NCI-H1694 (cell line): ENCODE measurements at regions not wholly inside any gene's neighbourhood (a gene's known extent, or its start where the extent isn't known, plus 50 kb on each side); places are given as distances from the start of the nearest gene placed in this dataset.
"Not testable (repeated sequence)": the region's sequence is repeated elsewhere in the genome, so short reads cannot be mapped to it uniquely, and the experiment has no call there.

Experiments used
- DNase-seq: peaks from one replicate; lab custom pipeline; 2025; lab: John Stamatoyannopoulos, UW

DNA sequence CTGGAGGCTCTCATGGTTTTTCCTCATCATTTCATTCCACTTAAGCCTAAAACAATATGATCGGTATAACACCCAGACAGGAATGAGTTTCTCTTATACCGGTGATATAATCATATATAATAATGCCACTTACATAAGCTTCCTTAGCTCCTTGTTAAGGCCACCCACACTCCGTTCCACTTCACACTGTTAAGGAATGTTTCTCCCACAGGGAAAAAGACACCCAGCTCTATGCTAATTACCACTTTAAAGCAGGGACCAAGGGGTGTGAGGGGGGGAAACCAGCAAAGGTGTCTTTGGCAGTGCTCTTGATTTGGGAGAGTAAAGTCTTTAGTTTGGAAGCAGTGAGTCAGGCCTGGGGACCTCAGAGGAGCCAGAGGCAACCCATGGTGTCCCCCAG lies 245.4 kb downstream of the NPIPA7 start:
- DNase-seq, result not testable (repeated sequence)

DNA sequence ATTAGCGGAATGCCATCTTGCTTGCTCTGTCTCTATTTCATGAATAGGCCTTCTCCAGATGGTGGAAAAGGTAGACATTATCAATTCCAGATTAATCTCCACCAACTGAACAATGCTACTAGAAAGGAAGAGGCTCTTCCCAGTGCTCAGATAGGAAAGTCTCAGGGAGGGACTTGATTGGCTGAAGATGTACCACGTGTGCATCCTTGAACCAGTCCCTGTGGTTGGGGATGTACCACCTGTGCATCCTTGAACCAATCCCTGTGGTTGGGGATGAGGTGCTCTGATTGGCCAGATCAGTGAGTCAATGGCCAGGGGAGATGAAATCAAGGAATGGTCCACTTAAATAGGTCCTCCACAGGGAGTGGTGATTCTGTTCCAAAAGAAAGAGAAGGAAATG lies 246.2 kb downstream of the NPIPA7 start:
- not testable (repeated sequence) for DNase-seq

DNA sequence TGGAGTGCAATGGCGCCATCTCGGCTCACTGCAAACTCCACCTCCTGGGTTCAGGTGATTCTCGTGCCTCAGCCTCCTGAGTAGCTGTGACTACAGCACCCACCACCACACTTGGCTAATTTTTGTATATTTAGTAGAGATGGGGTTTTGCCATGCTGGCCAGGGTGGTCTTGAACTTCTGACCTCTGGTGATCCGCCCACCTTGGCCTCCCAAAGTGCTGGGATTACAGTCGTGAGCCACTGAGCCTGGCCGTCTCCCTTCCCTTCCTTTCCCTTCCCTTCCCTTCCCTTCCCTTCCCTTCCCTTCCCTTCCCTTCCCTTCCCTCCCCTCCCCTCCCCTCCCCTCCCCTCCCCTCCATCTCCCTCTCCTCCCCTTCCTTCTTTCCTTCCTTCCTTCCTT lies 248.9 kb downstream of the NPIPA7 start:
- DNase-seq, result not testable (repeated sequence)

DNA sequence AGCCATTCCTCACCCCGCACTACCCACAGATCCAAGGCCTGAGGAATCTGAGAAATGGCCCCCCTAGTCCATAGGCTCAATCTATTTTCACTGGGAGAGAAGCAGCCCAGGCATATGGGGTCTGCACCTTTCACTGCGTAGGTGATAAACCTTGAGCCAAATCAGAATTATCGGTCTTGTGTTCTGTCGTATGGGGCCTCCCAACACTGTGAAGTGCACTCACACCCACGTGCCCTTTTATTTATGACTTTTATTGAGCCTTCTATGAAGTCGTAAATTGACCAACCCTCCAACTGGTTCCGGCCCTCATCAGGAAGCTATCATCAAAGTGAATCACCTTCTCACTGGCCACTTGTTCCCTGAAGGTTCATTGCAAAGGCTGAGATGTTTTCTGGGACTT lies 259.3 kb downstream of the NPIPA7 start:
- DNase-seq, result not testable (repeated sequence)

DNA sequence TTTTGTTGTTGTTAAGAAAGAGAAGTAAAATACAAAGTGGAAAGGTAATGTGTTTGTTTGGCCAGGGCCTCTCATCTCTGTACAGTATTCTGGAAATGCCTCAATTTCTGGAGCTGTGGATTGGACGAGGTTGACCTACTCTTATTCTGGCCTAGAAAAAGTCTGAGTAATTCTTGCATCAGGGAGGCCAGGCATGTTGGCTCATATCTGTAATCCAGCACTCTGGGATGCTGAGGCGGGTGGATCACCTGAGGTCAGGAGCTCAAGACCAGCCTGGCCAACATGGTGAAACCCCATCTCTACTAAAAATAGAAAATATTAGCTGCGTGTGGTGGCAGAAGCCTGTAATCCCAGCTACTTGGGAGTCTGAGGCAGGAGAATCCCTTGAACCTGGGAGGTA lies 259.8 kb downstream of the NPIPA7 start:
- DNase-seq, result not testable (repeated sequence)

DNA sequence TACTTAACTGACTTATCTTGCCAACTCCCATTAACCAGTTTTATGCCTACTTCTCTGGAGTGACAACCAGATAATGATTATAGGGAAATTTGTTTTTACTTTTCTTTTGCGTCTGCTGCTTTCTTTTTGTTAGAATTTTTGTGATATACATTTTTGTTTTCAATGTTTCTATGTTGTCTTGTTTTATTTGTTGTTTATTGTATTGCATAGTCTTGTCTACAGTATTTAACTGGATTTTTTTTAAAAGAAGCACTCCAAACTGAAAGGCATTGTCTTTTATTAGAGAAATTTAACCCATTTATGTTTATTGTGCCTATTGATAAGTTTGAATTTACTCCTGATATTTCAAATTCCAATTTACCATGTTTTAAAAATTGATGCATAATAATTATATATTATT lies 264.9 kb downstream of the NPIPA7 start:
- DNase-seq, result not testable (repeated sequence)

DNA sequence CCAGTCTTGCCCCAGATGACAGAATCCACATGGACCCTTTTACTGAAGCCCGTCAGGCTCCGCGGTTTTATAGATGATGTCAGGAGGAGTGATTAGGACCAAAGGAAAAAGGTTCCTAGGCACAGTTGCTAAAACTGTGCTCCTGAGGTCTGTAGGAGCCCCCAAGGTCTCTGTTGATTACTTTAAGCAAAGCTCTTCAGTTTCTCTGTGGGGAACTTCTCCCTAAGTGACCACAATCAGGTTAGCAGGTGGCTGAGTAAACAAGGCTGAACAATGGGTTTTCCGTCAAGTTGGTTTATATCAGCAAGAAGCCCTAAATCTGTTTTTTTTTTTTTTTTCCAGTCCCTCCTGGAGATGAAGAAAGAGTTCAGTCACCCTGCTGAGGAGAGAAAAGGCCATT lies 269.1 kb downstream of the NPIPA7 start:
- DNase-seq, result not testable (repeated sequence)

DNA sequence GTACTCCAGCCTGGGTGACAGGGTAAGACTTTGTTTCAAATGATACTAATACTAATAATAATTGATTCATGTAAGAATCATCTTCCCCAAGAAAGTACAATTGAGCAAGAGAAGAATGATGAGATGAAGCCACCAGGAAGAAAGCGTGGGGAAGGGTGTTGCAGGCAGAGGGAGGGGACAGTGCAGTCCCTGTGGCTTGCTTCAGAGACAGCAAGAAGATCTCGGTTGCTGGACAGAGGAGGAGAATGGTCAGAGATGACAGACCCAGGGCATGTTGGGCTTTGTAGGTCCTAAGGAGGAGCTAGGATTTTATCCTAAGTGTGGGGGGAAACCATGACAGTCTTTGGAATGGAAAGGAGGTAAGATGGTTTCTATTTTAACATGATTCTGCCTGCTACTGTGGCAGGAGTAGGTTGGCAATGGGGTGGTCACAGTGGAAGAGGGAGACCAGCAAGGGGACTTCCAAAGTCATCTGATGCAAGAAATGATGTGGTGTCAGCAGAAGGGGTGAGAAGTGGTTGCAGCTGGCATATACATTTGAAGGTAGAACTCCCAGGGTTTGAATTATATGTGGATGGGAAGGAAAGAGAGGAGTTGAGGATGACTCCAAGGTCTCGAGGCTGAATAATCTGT lies 293.4 kb downstream of the NPIPA7 start:
- not testable (repeated sequence) for DNase-seq

DNA sequence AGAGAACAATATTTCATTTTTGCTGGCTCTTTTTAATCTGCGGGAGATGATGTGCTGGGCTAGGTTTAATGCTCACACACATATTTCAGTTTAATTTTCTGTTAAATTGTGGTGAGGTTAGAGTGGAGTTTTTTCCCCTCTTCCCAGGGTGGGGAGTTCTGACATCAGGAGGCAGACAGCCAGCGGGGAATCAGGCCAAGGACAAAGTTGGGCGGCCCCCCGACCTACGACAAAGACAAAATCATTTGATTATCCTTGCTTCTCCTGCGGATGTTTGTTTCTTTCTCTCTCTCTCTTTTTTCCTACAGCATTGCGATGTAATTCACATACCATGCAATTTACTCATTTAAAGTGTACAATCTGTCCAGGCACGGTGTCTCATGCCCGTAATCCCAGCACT lies 295.9 kb downstream of the NPIPA7 start:
- not testable (repeated sequence) for DNase-seq

DNA sequence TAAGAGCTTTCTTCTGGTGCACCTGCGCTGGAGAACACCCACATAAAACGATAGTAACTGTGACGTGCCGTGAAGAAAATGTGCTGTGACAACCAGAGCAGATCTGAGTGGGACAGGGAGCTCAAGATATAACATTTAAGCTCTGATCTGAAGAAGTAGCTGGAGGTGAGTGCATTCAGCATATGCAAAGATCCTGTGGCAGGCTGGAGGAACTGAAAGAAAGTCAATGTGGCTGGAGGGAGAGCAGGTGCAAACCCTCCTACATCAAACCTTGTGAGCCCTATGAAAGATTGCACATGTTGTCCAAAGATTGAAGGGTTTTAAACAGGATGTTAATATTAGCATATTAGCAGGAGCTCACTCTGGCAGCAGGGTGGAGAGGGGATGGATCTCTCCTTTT lies 342.9 kb downstream of the NPIPA7 start:
- DNase-seq, result not testable (repeated sequence)

DNA sequence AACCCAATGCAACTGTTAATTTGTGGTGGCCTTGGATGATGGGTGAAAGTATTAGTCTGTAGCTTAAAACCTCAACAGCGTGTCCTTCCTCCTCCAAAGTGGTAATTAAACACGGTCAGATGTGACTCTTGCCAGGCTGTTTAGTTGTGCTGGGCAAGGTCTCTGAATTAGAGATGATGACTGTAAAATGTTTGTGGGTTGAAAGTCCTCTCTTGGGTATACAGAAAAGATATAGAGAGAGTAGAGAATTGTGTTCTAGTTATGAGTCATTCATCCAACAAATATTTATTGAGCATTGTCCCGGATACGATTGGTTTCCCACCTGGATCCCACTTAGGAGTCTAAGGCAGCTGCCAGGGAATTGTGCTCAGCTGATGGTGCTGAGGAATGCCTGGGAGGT lies 343.7 kb downstream of the NPIPA7 start:
- DNase-seq, result not testable (repeated sequence)

DNA sequence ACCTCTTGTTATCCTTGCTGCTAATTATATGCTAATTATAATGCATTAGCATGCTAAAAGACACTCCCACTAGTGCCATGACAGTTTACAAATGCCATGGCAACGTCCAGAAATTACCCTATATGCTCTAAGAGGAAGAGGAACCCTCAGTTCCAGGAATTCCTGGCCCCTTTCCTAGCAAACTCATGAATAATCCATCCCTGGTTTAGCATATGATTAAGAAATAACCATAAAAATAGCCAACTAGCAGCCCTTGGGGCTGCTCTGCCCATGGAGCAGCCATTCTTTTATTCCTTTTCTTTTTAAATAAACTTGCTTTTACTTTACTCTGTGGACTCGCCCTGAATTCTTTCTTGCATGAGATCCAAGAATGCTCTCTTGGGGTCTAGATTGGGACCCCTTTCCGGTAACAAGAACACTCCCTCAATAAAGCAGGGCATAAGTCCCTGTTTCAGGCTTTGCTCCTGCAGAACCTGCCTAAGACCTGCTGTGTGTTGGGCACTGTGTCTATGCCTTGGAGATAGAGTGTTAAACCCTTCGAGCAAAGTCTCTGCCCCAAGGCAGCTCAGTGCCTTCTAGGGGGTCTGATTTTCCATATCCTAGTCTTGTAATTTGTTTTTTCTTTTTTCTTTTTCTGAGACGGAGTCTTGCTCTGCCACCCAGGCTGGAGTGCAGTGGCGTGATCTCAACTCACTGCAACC lies 345.0 kb downstream of the NPIPA7 start:
- DNase-seq, result not testable (repeated sequence)

DNA sequence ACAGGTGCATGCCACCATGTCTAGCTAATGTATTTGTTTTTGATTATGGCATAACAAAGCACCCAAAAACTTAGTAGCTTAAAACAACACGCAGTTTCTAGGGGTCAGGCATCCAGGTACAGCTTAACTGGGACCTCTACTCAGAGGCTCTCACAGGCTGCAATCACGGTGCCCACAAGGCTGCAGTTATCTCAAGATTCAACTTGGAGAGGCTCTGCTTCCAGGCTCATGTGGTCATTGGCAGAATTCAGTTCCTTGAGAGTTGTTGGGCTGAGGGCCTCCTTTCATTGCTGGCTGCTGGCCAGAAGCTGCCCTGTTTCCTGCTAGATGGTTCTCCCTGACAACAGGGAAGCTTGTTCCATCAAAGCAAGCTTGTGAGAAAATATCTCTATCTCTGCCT lies 348.1 kb downstream of the NPIPA7 start:
- DNase-seq, result not testable (repeated sequence)

DNA sequence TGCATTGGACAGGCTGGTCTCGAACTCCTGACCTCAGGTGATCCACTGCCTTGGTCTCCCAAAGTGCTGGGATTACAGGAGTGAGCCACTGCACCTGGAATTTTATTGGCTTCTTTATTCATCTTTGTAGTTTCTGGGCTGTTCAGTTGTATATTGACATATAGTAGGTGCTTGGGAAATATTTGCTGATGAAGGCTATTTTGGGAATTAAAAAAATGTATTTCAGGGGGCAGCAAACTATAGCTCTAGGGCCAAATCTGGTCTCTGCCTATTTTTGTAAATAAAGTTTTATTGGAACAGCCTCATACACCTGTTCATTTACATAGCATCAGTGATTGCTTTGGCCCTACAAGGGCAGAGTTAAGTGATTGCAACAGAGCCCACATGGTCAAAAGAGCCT lies 363.6 kb downstream of the NPIPA7 start:
- DNase-seq, result not testable (repeated sequence)

DNA sequence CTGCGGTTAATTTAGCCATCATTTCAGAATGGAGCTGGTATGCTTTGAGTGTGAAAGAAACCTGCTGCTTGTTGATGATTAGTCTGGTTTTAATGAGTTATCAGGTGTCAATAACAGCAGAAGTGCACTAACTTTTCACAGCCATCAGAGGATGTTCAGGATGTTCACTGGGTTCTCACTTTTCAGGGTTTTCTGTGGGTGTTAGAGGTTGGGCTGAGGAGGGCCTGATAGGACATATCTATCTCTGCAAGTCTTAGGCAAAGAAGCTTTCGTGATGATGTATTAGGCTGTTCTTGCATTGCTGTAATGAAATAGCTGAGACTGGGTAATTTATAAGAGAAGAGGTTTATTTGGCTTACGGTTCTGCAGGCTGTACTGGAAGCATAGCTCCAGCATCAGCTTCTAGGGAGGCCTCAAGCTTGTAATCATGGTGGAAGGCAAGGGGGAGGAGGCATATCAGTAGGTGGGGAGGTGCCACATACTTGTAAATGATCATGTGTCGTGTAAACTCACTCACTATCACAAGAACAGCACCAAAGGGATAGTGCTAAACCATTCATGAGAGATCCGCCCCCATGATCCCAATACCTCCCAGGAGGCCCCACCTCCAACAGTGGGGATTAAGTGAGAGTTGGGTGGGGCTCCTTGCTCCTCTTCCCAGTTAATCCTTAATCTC lies 376.2 kb downstream of the NPIPA7 start:
- not testable (repeated sequence) for DNase-seq

DNA sequence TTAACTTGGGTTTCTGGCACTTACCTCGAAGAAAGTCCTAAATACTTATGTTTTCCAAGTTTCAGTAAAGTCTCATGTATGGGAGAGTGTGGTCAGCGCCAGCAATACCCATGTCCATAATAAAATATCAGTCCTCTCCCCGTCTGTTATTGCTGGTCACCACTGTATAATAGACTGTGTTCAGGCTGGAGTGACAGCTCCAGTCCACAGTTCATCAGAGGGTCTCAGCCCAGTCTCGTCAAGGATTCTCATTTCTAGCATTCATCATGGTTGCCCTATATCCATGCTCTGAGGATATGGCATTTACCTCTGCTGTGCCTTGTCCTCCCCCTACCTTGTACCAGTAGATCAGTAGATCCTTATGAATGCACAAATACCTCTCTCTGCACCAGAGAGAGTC lies 384.5 kb downstream of the NPIPA7 start:
- DNase-seq, result no peak

DNA sequence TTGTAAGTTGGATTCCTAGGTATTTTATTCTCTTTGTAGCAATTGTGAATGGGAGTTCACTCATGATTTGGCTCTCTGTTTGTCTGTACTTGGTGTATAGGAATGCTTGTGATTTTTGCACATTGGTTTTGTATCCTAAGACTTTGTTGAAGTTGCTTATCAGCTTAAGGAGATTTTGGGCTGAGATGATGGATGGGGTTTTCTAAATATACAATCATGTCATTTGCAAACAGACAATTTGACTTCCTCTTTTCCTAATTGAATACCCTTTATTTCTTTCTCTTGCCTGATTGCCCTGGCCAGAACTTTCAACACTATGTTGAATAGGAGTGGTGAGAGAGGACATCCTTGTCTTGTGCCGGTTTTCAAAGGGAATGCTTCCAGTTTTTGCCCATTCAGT lies 391.8 kb downstream of the NPIPA7 start:
- not testable (repeated sequence) for DNase-seq

DNA sequence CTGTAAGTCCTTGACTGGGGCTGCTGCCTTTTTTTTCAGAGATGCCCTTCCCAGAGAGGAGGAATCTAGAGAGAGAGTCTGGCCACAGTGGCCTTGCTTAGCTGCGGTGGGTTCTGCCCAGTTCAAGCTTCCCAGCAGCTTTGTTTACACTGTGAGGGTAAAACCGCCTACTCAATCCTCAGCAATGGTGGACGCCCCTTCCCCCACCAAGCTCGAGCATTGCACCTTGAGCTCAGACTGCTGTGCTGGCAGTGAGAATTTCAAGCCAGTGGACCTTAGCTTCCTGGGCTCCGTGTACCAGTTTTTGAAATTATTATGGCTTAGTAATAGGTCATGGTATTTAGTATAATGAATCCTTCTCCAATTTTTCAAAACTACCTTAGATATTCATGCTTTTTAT lies 395.4 kb downstream of the NPIPA7 start:
- no peak for DNase-seq

DNA sequence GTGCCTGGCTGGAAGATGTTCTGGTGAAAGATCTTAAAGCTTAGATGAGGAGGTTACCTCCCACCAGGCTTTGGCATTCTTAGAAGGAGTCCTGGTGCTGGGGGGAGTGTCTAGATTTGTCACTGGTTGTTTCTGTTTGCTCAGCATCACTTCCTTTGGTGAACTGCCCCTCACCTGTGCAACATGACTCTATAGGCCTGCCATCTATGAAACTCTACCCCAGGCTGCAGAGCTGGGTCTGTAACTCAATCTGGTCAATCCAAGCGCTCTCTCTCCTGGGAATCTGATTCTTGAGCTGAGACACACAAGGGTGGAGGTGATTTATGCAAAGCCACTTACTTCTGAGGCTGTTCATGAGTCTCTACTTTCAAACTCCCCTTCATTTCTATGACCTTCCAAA lies 399.4 kb downstream of the NPIPA7 start:
- DNase-seq, result no peak

DNA sequence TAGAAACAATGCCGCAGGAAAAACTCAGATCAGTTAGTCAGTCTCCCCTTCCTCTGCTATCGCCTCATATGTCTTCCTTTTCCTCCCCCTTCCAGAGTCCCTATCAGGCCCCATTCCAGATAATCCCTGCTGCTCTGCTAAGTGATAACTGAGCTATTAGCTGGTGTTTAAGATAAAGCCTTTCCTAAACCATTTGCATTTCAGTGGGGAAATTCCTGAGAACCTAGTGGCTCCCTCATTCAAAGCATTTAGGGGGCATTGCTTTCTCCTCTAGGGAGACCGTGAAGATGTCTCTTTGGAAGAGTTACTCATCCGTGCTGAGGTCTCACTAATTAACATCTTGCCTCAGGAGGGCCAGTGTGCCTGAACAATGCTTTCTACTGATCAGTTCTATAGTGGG lies 401.6 kb downstream of the NPIPA7 start:
- DNase-seq, result no peak

DNA sequence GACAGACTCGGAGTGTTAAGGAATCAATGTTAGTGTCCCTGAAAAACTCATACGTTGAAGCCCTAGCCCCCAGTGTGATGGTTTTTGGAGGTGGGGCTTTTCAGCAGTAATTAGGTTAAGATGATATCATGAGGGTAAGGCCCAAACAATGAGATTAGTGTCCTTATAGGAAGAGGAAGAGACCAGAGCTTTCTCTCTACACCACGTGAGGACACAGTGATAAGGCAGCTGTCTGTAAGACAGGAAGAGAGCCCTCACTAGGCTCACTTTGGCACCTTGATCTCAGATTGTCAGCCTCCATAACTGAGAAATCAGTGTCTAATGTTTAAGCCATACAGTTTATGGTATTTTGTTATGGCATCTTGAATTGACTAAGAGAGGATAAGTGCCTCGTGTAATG lies 403.2 kb downstream of the NPIPA7 start:
- DNase-seq, result no peak

DNA sequence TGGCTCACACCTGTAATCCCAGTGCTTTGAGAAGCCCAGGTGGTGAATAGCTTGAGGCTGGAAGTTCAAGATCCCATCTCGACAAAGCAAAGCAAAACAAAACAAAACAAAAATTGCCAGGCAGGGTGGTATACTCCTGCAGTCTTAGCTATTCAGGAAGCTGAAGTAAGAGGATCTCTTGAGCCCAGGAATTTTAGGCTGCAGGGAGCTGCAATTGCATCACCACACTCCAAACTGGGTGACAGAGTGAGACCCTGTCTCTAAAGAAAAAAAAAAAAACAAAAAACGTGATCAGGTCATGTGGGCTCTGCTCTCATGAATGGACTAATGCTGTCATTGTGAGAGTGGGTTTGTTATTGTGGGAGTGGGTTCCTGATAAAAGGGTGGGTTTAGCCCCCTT lies 409.1 kb downstream of the NPIPA7 start:
- no peak for DNase-seq

DNA sequence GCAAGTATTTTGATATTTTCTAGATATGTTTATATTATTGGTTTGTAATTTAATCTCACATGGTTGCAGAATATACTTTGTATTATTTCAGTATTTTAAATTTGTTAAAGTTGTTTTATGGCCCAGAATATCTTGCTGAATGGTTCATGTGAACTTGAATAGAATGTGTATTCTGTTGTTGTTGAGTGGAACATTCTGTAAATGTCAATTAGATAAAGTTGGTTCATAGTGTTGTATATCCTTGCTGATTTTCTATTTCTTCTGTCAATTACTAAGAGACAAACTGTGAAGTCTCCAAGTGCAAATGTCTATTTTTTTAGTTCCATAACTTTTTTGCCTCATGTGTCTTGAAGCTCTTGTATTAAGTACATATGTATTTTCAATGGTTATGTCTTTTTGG lies 411.7 kb downstream of the NPIPA7 start:
- DNase-seq, result no peak
